ENCODE measurements at regions not wholly inside any gene's neighbourhood (a gene's known extent, or its start where the extent isn't known, plus 50 kb on each side); places are given as distances from the start of the nearest gene placed in this dataset.

- H3K36me3 ChIP-seq (ENCODE audit: control insufficient read depth in 2 of 3, insufficient read depth in 3 of 3, low read length in 3 of 3), result no peaks in the 10 kb centered on the region
- no peak overlapping the region for H3K4me3 Mint-ChIP-seq
- ChIA-PET POLR2A (interaction anchor here (0.7 kb wide), 1 partner anchor 10 kb away, joined by 3 read pairs; no protein-coding TSS in a partner anchor), CTCF (no interaction called here)
- peaks cover 0 to 8% (median 2%) of the 10 kb centered on the region in 11 donors for H3K9me3 Mint-ChIP-seq
- ATAC-seq, result no peak
- no peaks in the 10 kb centered on the region for H3K27me3 ChIP-seq (ENCODE audit: control insufficient read depth in 2 of 2, insufficient read depth in 2 of 2, low read length in 2 of 2)
- H3K9me3 ChIP-seq (ENCODE audit: control insufficient read depth in 2 of 3, low read length in 3 of 3), result no peaks in the 10 kb centered on the region
- no peak for DNase-seq
- no peak overlapping the region for H3K27ac Mint-ChIP-seq
- peaks cover 0 to 4% (median 0%) of the 10 kb centered on the region in 5 donors for H3K27me3 Mint-ChIP-seq
- no peaks in the 10 kb centered on the region for H3K36me3 Mint-ChIP-seq
- no peaks in the 10 kb centered on the region for H3K4me1 ChIP-seq (ENCODE audit: control insufficient read depth in 2 of 2, insufficient read depth in 2 of 2, low read length in 2 of 2)
- intact Hi-C loops (cut with micrococcal nuclease), result no loop called here
- H3K4me1 Mint-ChIP-seq, result peaks cover 0 to 1% (median 0%) of the 10 kb centered on the region in 7 donors
- no peak overlapping the region for H3K27ac ChIP-seq (ENCODE audit: low read depth, low read length)
- no peak overlapping the region for H3K4me3 ChIP-seq (ENCODE audit: low read length)
These were observed 338.0 kb upstream of the C1orf87 start for GRCh38 chr1:60411591-60411990.

GRCh38 chr1:60402816-60403215, 329.2 kb upstream of the C1orf87 start:
- CTCF ChIA-PET, result no interaction called here
- Histone ChIP-seq H3K27ac (ENCODE audit: low read depth, low read length) (no peak overlapping the region), H3K9me3 (ENCODE audit: control insufficient read depth in 2 of 3, low read length in 3 of 3) (no peaks in the 10 kb centered on the region), H3K27me3 (ENCODE audit: control insufficient read depth in 2 of 2, insufficient read depth in 2 of 2, low read length in 2 of 2) (no peaks in the 10 kb centered on the region), H3K4me3 (ENCODE audit: low read length) (no peak overlapping the region), H3K36me3 (ENCODE audit: control insufficient read depth in 2 of 3, insufficient read depth in 3 of 3, low read length in 3 of 3) (no peaks in the 10 kb centered on the region), H3K4me1 (ENCODE audit: control insufficient read depth in 2 of 2, insufficient read depth in 2 of 2, low read length in 2 of 2) (no peaks in the 10 kb centered on the region)
- H3K4me1 Mint-ChIP-seq, result no peaks in the 10 kb centered on the region
- peaks cover 0 to 6% (median 0%) of the 10 kb centered on the region in 11 donors for H3K9me3 Mint-ChIP-seq
- H3K4me3 Mint-ChIP-seq, result no peak overlapping the region
- H3K27ac Mint-ChIP-seq, result no peak overlapping the region
- no peaks in the 10 kb centered on the region for H3K36me3 Mint-ChIP-seq
- POLR2A ChIA-PET, result no interaction called here
- ATAC-seq (no peak), DNase-seq (no peak)
- intact Hi-C loops (cut with micrococcal nuclease), result no loop called here
- peaks cover 0 to 9% (median 0%) of the 10 kb centered on the region in 5 donors for H3K27me3 Mint-ChIP-seq

GRCh38 chr1:60402216-60402615, 328.6 kb upstream of the C1orf87 start:
- intact Hi-C loops (cut with micrococcal nuclease), result no loop called here
- H3K4me1 Mint-ChIP-seq, result no peaks in the 10 kb centered on the region
- ChIA-PET POLR2A (interaction anchor here (0.6 kb wide), 1 partner anchor 10 kb away, joined by 3 read pairs; no protein-coding TSS in a partner anchor), CTCF (no interaction called here)
- no peak overlapping the region for H3K4me3 Mint-ChIP-seq
- H3K4me3 ChIP-seq (ENCODE audit: low read length), result no peak overlapping the region
- H3K27me3 ChIP-seq (ENCODE audit: control insufficient read depth in 2 of 2, insufficient read depth in 2 of 2, low read length in 2 of 2), result no peaks in the 10 kb centered on the region
- no peaks in the 10 kb centered on the region for H3K36me3 ChIP-seq (ENCODE audit: control insufficient read depth in 2 of 3, insufficient read depth in 3 of 3, low read length in 3 of 3)
- peaks cover 0 to 5% (median 0%) of the 10 kb centered on the region in 11 donors for H3K9me3 Mint-ChIP-seq
- H3K4me1 ChIP-seq (ENCODE audit: control insufficient read depth in 2 of 2, insufficient read depth in 2 of 2, low read length in 2 of 2), result no peaks in the 10 kb centered on the region
- H3K27me3 Mint-ChIP-seq, result peaks cover 0 to 9% (median 0%) of the 10 kb centered on the region in 5 donors
- DNase-seq (no peak), ATAC-seq (no peak)
- no peaks in the 10 kb centered on the region for H3K36me3 Mint-ChIP-seq
- no peak overlapping the region for H3K27ac ChIP-seq (ENCODE audit: low read depth, low read length)
- no peaks in the 10 kb centered on the region for H3K9me3 ChIP-seq (ENCODE audit: control insufficient read depth in 2 of 3, low read length in 3 of 3)
- H3K27ac Mint-ChIP-seq, result no peak overlapping the region

GRCh38 chr1:60394436-60394835, 320.9 kb upstream of the C1orf87 start:
- Histone ChIP-seq H3K36me3 (ENCODE audit: control insufficient read depth in 2 of 3, insufficient read depth in 3 of 3, low read length in 3 of 3) (no peaks in the 10 kb centered on the region), H3K9me3 (ENCODE audit: control insufficient read depth in 2 of 3, low read length in 3 of 3) (no peaks in the 10 kb centered on the region), H3K4me1 (ENCODE audit: control insufficient read depth in 2 of 2, insufficient read depth in 2 of 2, low read length in 2 of 2) (no peaks in the 10 kb centered on the region), H3K27ac (ENCODE audit: low read depth, low read length) (no peak overlapping the region), H3K4me3 (ENCODE audit: low read length) (no peak overlapping the region), H3K27me3 (ENCODE audit: control insufficient read depth in 2 of 2, insufficient read depth in 2 of 2, low read length in 2 of 2) (no peaks in the 10 kb centered on the region)
- ChIA-PET CTCF (no interaction called here), POLR2A (no interaction called here)
- intact Hi-C loops (cut with micrococcal nuclease), result no loop called here
- no peak for ATAC-seq
- Mint-ChIP-seq H3K4me3 (no peak overlapping the region), H3K27me3 (peaks cover 0 to 9% (median 3%) of the 10 kb centered on the region in 5 donors), H3K9me3 (peaks cover 0 to 5% (median 0%) of the 10 kb centered on the region in 11 donors), H3K4me1 (peaks cover 0 to 2% (median 0%) of the 10 kb centered on the region in 7 donors), H3K27ac (no peak overlapping the region), H3K36me3 (no peaks in the 10 kb centered on the region)
- no peak for DNase-seq

GRCh38 chr1:60390593-60391282, 317.2 kb upstream of the C1orf87 start:
- Mint-ChIP-seq H3K27ac (no peak overlapping the region), H3K9me3 (peaks cover 0 to 7% (median 0%) of the 10 kb centered on the region in 11 donors), H3K4me1 (peaks cover 0 to 2% (median 0%) of the 10 kb centered on the region in 7 donors), H3K27me3 (peaks cover 0 to 9% (median 3%) of the 10 kb centered on the region in 5 donors), H3K4me3 (no peak overlapping the region), H3K36me3 (no peaks in the 10 kb centered on the region)
- Histone ChIP-seq H3K27ac (ENCODE audit: low read depth, low read length) (no peak overlapping the region), H3K27me3 (ENCODE audit: control insufficient read depth in 2 of 2, insufficient read depth in 2 of 2, low read length in 2 of 2) (no peaks in the 10 kb centered on the region), H3K4me3 (ENCODE audit: low read length) (no peak overlapping the region), H3K4me1 (ENCODE audit: control insufficient read depth in 2 of 2, insufficient read depth in 2 of 2, low read length in 2 of 2) (no peaks in the 10 kb centered on the region), H3K9me3 (ENCODE audit: control insufficient read depth in 2 of 3, low read length in 3 of 3) (no peaks in the 10 kb centered on the region), H3K36me3 (ENCODE audit: control insufficient read depth in 2 of 3, insufficient read depth in 3 of 3, low read length in 3 of 3) (no peaks in the 10 kb centered on the region)
- ATAC-seq (no peak), DNase-seq (no peak)
- POLR2A ChIA-PET, result no interaction called here
- intact Hi-C loops (cut with micrococcal nuclease), result no loop called here
- CTCF ChIA-PET, result no interaction called here

- H3K27me3 ChIP-seq (ENCODE audit: control insufficient read depth in 2 of 2, insufficient read depth in 2 of 2, low read length in 2 of 2), result no peaks in the 10 kb centered on the region
- no peak for DNase-seq
- no peak overlapping the region for H3K27ac Mint-ChIP-seq
- no peak overlapping the region for H3K4me3 ChIP-seq (ENCODE audit: low read length)
- ChIA-PET POLR2A (no interaction called here), CTCF (interaction anchor here (0.6 kb wide), 1 partner anchor 135 kb away, joined by 3 read pairs; no protein-coding TSS in a partner anchor)
- intact Hi-C loops (cut with micrococcal nuclease), result no loop called here
- no peak overlapping the region for H3K27ac ChIP-seq (ENCODE audit: low read depth, low read length)
- no peak for ATAC-seq
- peaks cover 0 to 2% (median 0%) of the 10 kb centered on the region in 7 donors for H3K4me1 Mint-ChIP-seq
- H3K9me3 Mint-ChIP-seq, result peaks cover 0 to 5% (median 0%) of the 10 kb centered on the region in 11 donors
- peaks cover 0 to 9% (median 0%) of the 10 kb centered on the region in 5 donors for H3K27me3 Mint-ChIP-seq
- H3K36me3 ChIP-seq (ENCODE audit: control insufficient read depth in 2 of 3, insufficient read depth in 3 of 3, low read length in 3 of 3), result no peaks in the 10 kb centered on the region
- H3K9me3 ChIP-seq (ENCODE audit: control insufficient read depth in 2 of 3, low read length in 3 of 3), result no peaks in the 10 kb centered on the region
- H3K4me3 Mint-ChIP-seq, result no peak overlapping the region
- no peaks in the 10 kb centered on the region for H3K4me1 ChIP-seq (ENCODE audit: control insufficient read depth in 2 of 2, insufficient read depth in 2 of 2, low read length in 2 of 2)
- no peaks in the 10 kb centered on the region for H3K36me3 Mint-ChIP-seq
These were observed 314.8 kb upstream of the C1orf87 start for GRCh38 chr1:60388092-60388987.
